H9 (cell line): ENCODE measurements at regions not wholly inside any gene's neighbourhood (a gene's known extent, or its start where the extent isn't known, plus 50 kb on each side); places are given as distances from the start of the nearest gene placed in this dataset.

Experiments used
- DNase-seq: peaks from one replicate; pipeline ENCODE4 v3.0.0-alpha.2; 2017
- H2AFZ ChIP-seq: one replicate; pipeline ENCODE4 v1.6.1; 2013; ENCODE audit warnings: mild to moderate bottlenecking, low read length, control low read depth, moderate library complexity
- H2AK5ac ChIP-seq: 2 replicates; pipeline ENCODE4 v1.6.1; 2013; ENCODE audit warnings: low read length, control low read depth, mixed read lengths; ENCODE audit not compliant: insufficient read length
- H2BK120ac ChIP-seq: one replicate; pipeline ENCODE4 v1.6.1; 2013; ENCODE audit warnings: low read depth, mild to moderate bottlenecking, low read length, control low read depth, inconsistent platforms; ENCODE audit not compliant: poor library complexity, severe bottlenecking
- H2BK12ac ChIP-seq: 2 replicates; pipeline ENCODE4 v1.6.1; 2013; ENCODE audit warnings: low read length, control low read depth, mixed read lengths, low read depth; ENCODE audit not compliant: insufficient read length
- H2BK15ac ChIP-seq: 2 replicates; pipeline ENCODE4 v1.6.1; 2013; ENCODE audit warnings: low read depth, low read length, control low read depth
- H2BK20ac ChIP-seq: one replicate; pipeline ENCODE4 v1.6.1; 2013; ENCODE audit warnings: low read depth, mild to moderate bottlenecking, low read length, control low read depth, inconsistent platforms; ENCODE audit not compliant: poor library complexity, severe bottlenecking
- H2BK5ac ChIP-seq: 2 replicates; pipeline ENCODE4 v1.6.1; 2013; ENCODE audit warnings: low read length, control low read depth, mixed read lengths; ENCODE audit not compliant: insufficient read length
- H3K14ac ChIP-seq: 2 replicates; pipeline ENCODE4 v1.6.1; 2013; ENCODE audit warnings: low read length, control low read depth; ENCODE audit not compliant: insufficient read depth
- H3K18ac ChIP-seq: 2 replicates; pipeline ENCODE4 v1.6.1; 2013; ENCODE audit warnings: low read depth, mild to moderate bottlenecking, mixed read lengths, low read length, control low read depth; ENCODE audit not compliant: insufficient read length
- H3K23ac ChIP-seq: 2 replicates; pipeline ENCODE4 v1.6.1; 2013; ENCODE audit warnings: low read length, control low read depth, mixed read lengths, low read depth; ENCODE audit not compliant: insufficient read length
- H3K23me2 ChIP-seq: 2 replicates; pipeline ENCODE4 v1.6.1; 2013; ENCODE audit warnings: low read depth, mild to moderate bottlenecking, mixed read lengths, low read length, control low read depth; ENCODE audit not compliant: insufficient read length, poor library complexity, severe bottlenecking
- H3K27ac ChIP-seq: 2 replicates; pipeline ENCODE4 v1.5.1; 2013; ENCODE audit warnings: low read length, control low read depth, mixed read lengths, low read depth; ENCODE audit not compliant: insufficient read length
- H3K27me3 ChIP-seq: 2 replicates; pipeline ENCODE4 v1.6.1; 2013; ENCODE audit warnings: low read length, control low read depth, inconsistent platforms; ENCODE audit not compliant: insufficient read depth
- H3K4ac ChIP-seq: 2 replicates; pipeline ENCODE4 v1.6.1; 2013; ENCODE audit warnings: low read depth, mild to moderate bottlenecking, control low read depth, inconsistent platforms, low read length, moderate library complexity
- H3K4me1 ChIP-seq: 2 replicates; pipeline ENCODE4 v1.6.1; 2013; ENCODE audit warnings: low read length, control low read depth, inconsistent platforms; ENCODE audit not compliant: insufficient read depth
- H3K4me2 ChIP-seq: 2 replicates; pipeline ENCODE4 v1.6.1; 2013; ENCODE audit warnings: low read length, control low read depth, mixed read lengths; ENCODE audit not compliant: insufficient read length, insufficient read depth
- H3K56ac ChIP-seq: 2 replicates; pipeline ENCODE4 v1.6.1; 2013; ENCODE audit warnings: low read depth, mild to moderate bottlenecking, mixed read lengths, low read length, control low read depth; ENCODE audit not compliant: insufficient read length
- H3K79me1 ChIP-seq: 2 replicates; pipeline ENCODE4 v1.6.1; 2013; ENCODE audit warnings: low read depth, mild to moderate bottlenecking, moderate library complexity, low read length, control low read depth, inconsistent platforms; ENCODE audit not compliant: insufficient read depth, poor library complexity, severe bottlenecking
- H3K79me2 ChIP-seq: 2 replicates; pipeline ENCODE4 v1.6.1; 2013; ENCODE audit warnings: low read length, control low read depth, inconsistent platforms; ENCODE audit not compliant: insufficient read depth
- H3K9ac ChIP-seq: 2 replicates; pipeline ENCODE4 v1.6.1; 2013; ENCODE audit warnings: low read length, control low read depth, mixed read lengths; ENCODE audit not compliant: insufficient read length; ENCODE audit errors: extremely low read depth
- H3K9me3 ChIP-seq: one replicate; pipeline ENCODE4 v1.6.1; 2013; ENCODE audit warnings: low read depth, low read length, inconsistent platforms; ENCODE audit not compliant: control insufficient read depth
- H3T11ph ChIP-seq: one replicate; pipeline ENCODE4 v1.6.1; 2013; ENCODE audit warnings: mild to moderate bottlenecking, low read length, control low read depth, inconsistent platforms
- H4K20me1 ChIP-seq: one replicate; pipeline ENCODE4 v1.6.1; 2013; ENCODE audit not compliant: control insufficient read depth, insufficient read length, insufficient read depth
- H4K5ac ChIP-seq: 2 replicates; pipeline ENCODE4 v1.6.1; 2013; ENCODE audit warnings: low read depth, mild to moderate bottlenecking, mixed read lengths, low read length, control low read depth; ENCODE audit not compliant: insufficient read length
- H4K8ac ChIP-seq: replicated peaks from 2 replicates; pipeline ENCODE4 v1.6.1; 2013; ENCODE audit warnings: low read length, control low read depth, mixed read lengths, low read depth; ENCODE audit not compliant: insufficient read length
- H4K91ac ChIP-seq: 2 replicates; pipeline ENCODE4 v1.6.1; 2013; ENCODE audit warnings: low read depth, mild to moderate bottlenecking, moderate library complexity, mixed read lengths, low read length, control low read depth; ENCODE audit not compliant: insufficient read length
- H3K27ac Mint-ChIP-seq, 3 experiments: 2 replicates in 2 of 3; 3 replicates in 1 of 3; pipeline ENCODE4 v1.8.0; 2020 to 2021; ENCODE audit warnings: mixed read lengths in 3 of 3, mild to moderate bottlenecking in 1 of 3, moderate library complexity in 1 of 3
- H3K27me3 Mint-ChIP-seq: 2 replicates; pipeline ENCODE4 v1.8.0; 2021; ENCODE audit warnings: low read depth, mild to moderate bottlenecking, moderate library complexity, mixed read lengths
- H3K36me3 Mint-ChIP-seq, 3 experiments: 2 replicates in 2 of 3; 3 replicates in 1 of 3; pipeline ENCODE4 v1.8.0; 2020 to 2021; ENCODE audit warnings: low read depth in 3 of 3, mixed read lengths in 3 of 3; ENCODE audit not compliant: insufficient read depth in 1 of 3
- H3K4me1 Mint-ChIP-seq, 2 experiments: 2 replicates each; pipeline ENCODE4 v1.8.0; 2020; ENCODE audit warnings: mixed read lengths in 2 of 2
- H3K4me3 Mint-ChIP-seq, 2 experiments: 2 replicates in 1 of 2; 3 replicates in 1 of 2; pipeline ENCODE4 v1.8.0; 2020 to 2021; ENCODE audit warnings: mild to moderate bottlenecking in 2 of 2, mixed read lengths in 2 of 2, moderate library complexity in 1 of 2
- H3K9me3 Mint-ChIP-seq, 2 experiments: 2 replicates in 1 of 2; 3 replicates in 1 of 2; pipeline ENCODE4 v1.8.0; 2020; ENCODE audit warnings: mild to moderate bottlenecking in 2 of 2, mixed read lengths in 2 of 2, moderate library complexity in 1 of 2
- CTCF ChIP-seq: fragments of 200-600 bp; sonication (generic); conservative IDR thresholded peaks from 3 replicates; pipeline ENCODE4 v1.8.0; 2021; ENCODE audit warnings: antibody characterized with exemption, mild to moderate bottlenecking
- WGBS: extraction: QIAGEN DNeasy Blood & Tissue Kit; methylation state at CpG from one replicate; pipeline ENCODE4 v1.1.7; 2013; ENCODE audit warnings: missing lambda C conversion rate, low lambda C conversion rate, mixed read lengths; ENCODE audit not compliant: insufficient read length; ENCODE audit errors: extremely low coverage; 5-methylcytosine and 5-hydroxymethylcytosine counted together

DNA sequence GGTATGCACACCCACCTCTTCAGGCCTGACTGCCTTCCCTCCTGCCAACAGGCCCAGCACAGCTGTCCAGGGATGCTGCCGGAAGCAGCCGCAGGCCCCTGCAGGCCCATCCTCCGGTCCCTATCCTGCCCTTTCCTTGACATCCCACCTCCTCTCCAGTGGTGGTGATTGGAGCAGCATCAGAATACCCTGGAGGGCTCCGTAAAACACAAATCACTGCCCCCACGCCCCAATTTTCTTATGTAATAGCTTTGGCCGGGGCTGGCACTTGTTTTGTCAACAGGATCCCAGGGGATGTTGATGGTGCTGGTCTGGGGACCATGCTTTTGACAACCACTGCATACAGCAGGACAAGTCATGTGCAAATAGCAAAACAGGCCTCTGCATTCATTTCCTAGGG is 274.5 kb downstream of the GADD45G start:
- Histone ChIP-seq H2AK5ac (no peak overlapping the region), H4K20me1 (no peaks in the 10 kb centered on the region), H3K4me2 (no peak overlapping the region), H2BK12ac (no peak overlapping the region), H2BK120ac (no peak overlapping the region), H3K9me3 (no peaks in the 10 kb centered on the region), H3K18ac (no peak overlapping the region), H3K4ac (no peak overlapping the region), H2BK5ac (no peak overlapping the region), H4K91ac (no peak overlapping the region), H3K27me3 (no peaks in the 10 kb centered on the region), H3K23ac (no peak overlapping the region), H3K56ac (no peak overlapping the region), H3K79me1 (no peaks in the 10 kb centered on the region), H3K9ac (no peak overlapping the region), H3T11ph (no peak overlapping the region), H2AFZ (no peak overlapping the region), H3K27ac (no peak overlapping the region), H4K5ac (no peak overlapping the region), H2BK15ac (no peak overlapping the region), H3K4me1 (no peaks in the 10 kb centered on the region), H4K8ac (no peak overlapping the region), H3K79me2 (no peaks in the 10 kb centered on the region), H3K23me2 (no peaks in the 10 kb centered on the region), H3K14ac (no peak overlapping the region), H2BK20ac (no peak overlapping the region)
- no peaks in the 10 kb centered on the region for H3K9me3 Mint-ChIP-seq
- no peak overlapping the region; a peak in 1 of 7 replicates for H3K27ac Mint-ChIP-seq
- H3K4me1 Mint-ChIP-seq, result peaks cover 0 to 7% of the 10 kb centered on the region in 2 experiments; a peak in 2 of 4 replicates
- TF ChIP-seq CTCF, result no peak
- DNase-seq, result no peak
- H3K27me3 Mint-ChIP-seq, result peaks cover 2% of the 10 kb centered on the region; the same call in 1 of the 2 replicates
- H3K36me3 Mint-ChIP-seq, result no peaks in the 10 kb centered on the region; a peak in 1 of 7 replicates
- no peak overlapping the region for H3K4me3 Mint-ChIP-seq
- no CpG with 5 or more reads among the region's 6 CpGs for WGBS
